Gastroesophageal sphincter (tissue), 3 donors: ENCODE measurements at regions not wholly inside any gene's neighbourhood (a gene's known extent, or its start where the extent isn't known, plus 50 kb on each side); places are given as distances from the start of the nearest gene placed in this dataset.
"Not testable (repeated sequence)": the region's sequence is repeated elsewhere in the genome, so short reads cannot be mapped to it uniquely, and the experiment has no call there.

Experiments
- EP300 ChIP-seq: sonication (generic); formaldehyde crosslinking; IDR thresholded peaks from one replicate; pipeline ENCODE4 v1.6.1; 2017; ENCODE audit warnings: antibody characterized with exemption, mild to moderate bottlenecking
- POLR2A ChIP-seq, 2 donors: fragments of 450-650 bp; IDR thresholded peaks; one replicate each; pipeline ENCODE4 v1.6.1; 2017; ENCODE audit warnings: antibody characterized with exemption in 2 of 2, mild to moderate bottlenecking in 2 of 2, moderate library complexity in 1 of 2
- POLR2AphosphoS5 ChIP-seq: sonication (generic); formaldehyde crosslinking; IDR thresholded peaks from one replicate; pipeline ENCODE4 v1.6.1; 2017; ENCODE audit warnings: antibody characterized with exemption
- TF ChIP-seq, protein P1 (sequence below), 4 experiments: fragments of 200-600 bp in 2 of 4; fragments of 450-650 bp in 2 of 4; sonication (generic) in 1 of 4; IDR thresholded peaks; one replicate each; pipeline ENCODE4 v1.5.1; 2017 to 2019; ENCODE audit warnings: antibody characterized with exemption in 4 of 4, mild to moderate bottlenecking in 2 of 4, moderate library complexity in 2 of 4

- not testable (repeated sequence) for TF ChIP-seq POLR2A (IDR thresholded peaks at IDR 0.05); EP300; POLR2AphosphoS5
- TF ChIP-seq, protein P1, sequence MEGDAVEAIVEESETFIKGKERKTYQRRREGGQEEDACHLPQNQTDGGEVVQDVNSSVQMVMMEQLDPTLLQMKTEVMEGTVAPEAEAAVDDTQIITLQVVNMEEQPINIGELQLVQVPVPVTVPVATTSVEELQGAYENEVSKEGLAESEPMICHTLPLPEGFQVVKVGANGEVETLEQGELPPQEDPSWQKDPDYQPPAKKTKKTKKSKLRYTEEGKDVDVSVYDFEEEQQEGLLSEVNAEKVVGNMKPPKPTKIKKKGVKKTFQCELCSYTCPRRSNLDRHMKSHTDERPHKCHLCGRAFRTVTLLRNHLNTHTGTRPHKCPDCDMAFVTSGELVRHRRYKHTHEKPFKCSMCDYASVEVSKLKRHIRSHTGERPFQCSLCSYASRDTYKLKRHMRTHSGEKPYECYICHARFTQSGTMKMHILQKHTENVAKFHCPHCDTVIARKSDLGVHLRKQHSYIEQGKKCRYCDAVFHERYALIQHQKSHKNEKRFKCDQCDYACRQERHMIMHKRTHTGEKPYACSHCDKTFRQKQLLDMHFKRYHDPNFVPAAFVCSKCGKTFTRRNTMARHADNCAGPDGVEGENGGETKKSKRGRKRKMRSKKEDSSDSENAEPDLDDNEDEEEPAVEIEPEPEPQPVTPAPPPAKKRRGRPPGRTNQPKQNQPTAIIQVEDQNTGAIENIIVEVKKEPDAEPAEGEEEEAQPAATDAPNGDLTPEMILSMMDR (IDR thresholded peaks at IDR 0.05) = not testable (repeated sequence)
Observed at GRCh38 chr14:105706701-105707019, 180.3 kb downstream of the TMEM121 start.
